Activated naive CD4-positive, alpha-beta T cell treated with anti-CD3 and anti-CD28 coated beads for 36 hours (primary cell): ENCODE measurements at regions not wholly inside any gene's neighbourhood (a gene's known extent, or its start where the extent isn't known, plus 50 kb on each side); places are given as distances from the start of the nearest gene placed in this dataset.
"Not testable (repeated sequence)": the region's sequence is repeated elsewhere in the genome, so short reads cannot be mapped to it uniquely, and the experiment has no call there.

Experiments used
- CTCF ChIA-PET: fragments of 350-600 bp; sonication (Branson Sonifier 250); formaldehyde crosslinking; loops from one replicate; lab custom pipeline; 2021; ENCODE audit warnings: antibody characterized with exemption; lab: Charles Lee
- DNase-seq: peaks from one replicate; pipeline ENCODE4 v3.0.0-alpha.2; 2020
- H3K27ac Mint-ChIP-seq: one replicate; pipeline ENCODE4 v1.8.0; 2021; ENCODE audit warnings: mild to moderate bottlenecking, mixed read lengths
- H3K27me3 Mint-ChIP-seq: one replicate; pipeline ENCODE4 v1.8.0; 2021; ENCODE audit warnings: low read depth, mixed read lengths
- H3K36me3 Mint-ChIP-seq: one replicate; pipeline ENCODE4 v1.8.0; 2021; ENCODE audit warnings: low read depth, mixed read lengths
- H3K4me1 Mint-ChIP-seq: one replicate; pipeline ENCODE4 v1.8.0; 2021; ENCODE audit warnings: low read depth, mixed read lengths
- H3K4me3 Mint-ChIP-seq: one replicate; pipeline ENCODE4 v1.8.0; 2021; ENCODE audit warnings: mild to moderate bottlenecking, moderate library complexity, mixed read lengths
- H3K9me3 Mint-ChIP-seq: one replicate; pipeline ENCODE4 v1.8.0; 2021; ENCODE audit warnings: mixed read lengths
- intact Hi-C: fragments of 100-400 bp; cut with micrococcal nuclease; formaldehyde crosslinking; loops from one replicate; pipeline ENCODE4 v1.15.1; 2023

DNA sequence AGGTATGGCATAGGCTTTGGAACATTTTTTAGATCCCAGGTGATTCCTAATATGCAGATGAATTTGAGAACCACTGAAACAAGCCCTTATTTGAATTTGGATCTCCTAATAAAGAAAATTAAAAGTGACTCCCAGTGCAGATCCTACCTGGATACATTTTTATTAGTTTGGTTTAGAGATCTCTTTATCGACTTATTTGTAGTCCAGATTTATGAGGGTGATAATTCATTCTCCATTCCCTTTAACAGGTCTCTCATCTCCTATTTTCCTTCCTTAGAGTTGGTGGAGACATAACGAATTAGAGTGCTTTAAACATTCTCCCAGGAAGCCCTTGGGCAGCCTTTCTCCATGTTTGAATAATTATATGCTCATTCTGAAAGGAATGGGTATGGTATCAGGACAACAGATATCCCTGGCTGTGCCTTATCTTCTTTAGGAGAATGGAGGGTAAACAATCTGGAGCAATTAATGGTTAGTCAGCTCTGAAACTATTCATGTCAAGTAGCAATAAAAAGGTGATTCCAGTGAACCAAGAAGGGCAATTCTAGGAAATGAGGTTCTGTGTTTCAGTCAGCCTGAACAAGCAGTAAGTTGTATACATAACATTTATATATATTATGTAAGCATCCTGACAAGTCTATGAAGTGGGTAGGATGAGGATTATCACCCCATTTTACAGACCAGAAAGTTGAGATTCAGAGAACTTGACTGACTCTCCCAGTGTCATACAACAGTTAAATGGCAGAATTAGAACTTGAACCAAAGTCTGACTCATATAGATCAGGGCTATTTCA, 53.9 kb upstream of the RCE1 start:
- DNase-seq, result no peak
- Mint-ChIP-seq H3K27ac (no peak overlapping the region), H3K4me3 (no peak overlapping the region), H3K27me3 (no peaks in the 10 kb centered on the region), H3K4me1 (no peaks in the 10 kb centered on the region), H3K36me3 (no peaks in the 10 kb centered on the region), H3K9me3 (no peaks in the 10 kb centered on the region)
- CTCF ChIA-PET, result interaction anchor here (0.6 kb wide), 1 partner anchor 1003 kb away, joined by 3 read pairs; no protein-coding TSS in a partner anchor
- intact Hi-C loops, result no loop called here

GRCh38 chr11:66787934-66788758, 55.1 kb upstream of the RCE1 start:
- no peaks in the 10 kb centered on the region for H3K36me3 Mint-ChIP-seq
- CTCF ChIA-PET, result no interaction called here
- H3K4me1 Mint-ChIP-seq, result no peaks in the 10 kb centered on the region
- H3K4me3 Mint-ChIP-seq, result no peak overlapping the region
- no peaks in the 10 kb centered on the region for H3K27me3 Mint-ChIP-seq
- intact Hi-C loops, result no loop called here
- no peak for DNase-seq
- H3K27ac Mint-ChIP-seq, result no peak overlapping the region
- H3K9me3 Mint-ChIP-seq, result no peaks in the 10 kb centered on the region

GRCh38 chr11:66784575-66784974, 55.6 kb upstream of the SPTBN2 start:
- no peaks in the 10 kb centered on the region for H3K4me1 Mint-ChIP-seq
- no peaks in the 10 kb centered on the region for H3K36me3 Mint-ChIP-seq
- CTCF ChIA-PET, result no interaction called here
- H3K27me3 Mint-ChIP-seq, result no peaks in the 10 kb centered on the region
- H3K27ac Mint-ChIP-seq, result no peak overlapping the region
- H3K4me3 Mint-ChIP-seq, result no peak overlapping the region
- intact Hi-C loops, result no loop called here
- no peaks in the 10 kb centered on the region for H3K9me3 Mint-ChIP-seq
- DNase-seq, result no peak

GRCh38 chr11:66782726-66783125, 53.7 kb upstream of the SPTBN2 start:
- Mint-ChIP-seq H3K27ac (no peak overlapping the region), H3K4me3 (no peak overlapping the region), H3K9me3 (no peaks in the 10 kb centered on the region), H3K4me1 (no peaks in the 10 kb centered on the region), H3K27me3 (no peaks in the 10 kb centered on the region), H3K36me3 (no peaks in the 10 kb centered on the region)
- no peak for DNase-seq
- intact Hi-C loops, result no loop called here
- CTCF ChIA-PET, result no interaction called here

DNA sequence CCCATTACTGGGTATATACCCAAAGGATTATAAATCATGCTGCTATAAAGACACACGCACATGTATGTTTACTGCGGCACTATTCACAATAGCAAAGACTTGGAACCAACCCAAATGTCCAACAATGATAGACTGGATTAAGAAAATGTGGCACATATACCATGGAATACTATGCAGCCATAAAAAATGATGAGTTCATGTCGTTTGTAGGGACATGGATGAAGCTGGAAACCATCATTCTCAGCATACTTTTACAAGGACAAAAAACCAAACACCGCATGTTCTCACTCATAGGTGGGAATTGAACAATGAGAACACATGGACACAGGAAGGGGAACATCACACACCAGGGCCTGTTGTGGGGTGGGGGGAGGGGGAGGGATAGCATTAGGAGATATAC, 50.6 kb upstream of the SPTBN2 start:
- H3K9me3 Mint-ChIP-seq, H3K36me3 Mint-ChIP-seq, H3K27ac Mint-ChIP-seq, CTCF ChIA-PET, H3K4me3 Mint-ChIP-seq, intact Hi-C loops, DNase-seq, H3K27me3 Mint-ChIP-seq, H3K4me1 Mint-ChIP-seq: not testable (repeated sequence)
